ENCODE measurements at regions not wholly inside any gene's neighbourhood (a gene's known extent, or its start where the extent isn't known, plus 50 kb on each side); places are given as distances from the start of the nearest gene placed in this dataset.

DNA sequence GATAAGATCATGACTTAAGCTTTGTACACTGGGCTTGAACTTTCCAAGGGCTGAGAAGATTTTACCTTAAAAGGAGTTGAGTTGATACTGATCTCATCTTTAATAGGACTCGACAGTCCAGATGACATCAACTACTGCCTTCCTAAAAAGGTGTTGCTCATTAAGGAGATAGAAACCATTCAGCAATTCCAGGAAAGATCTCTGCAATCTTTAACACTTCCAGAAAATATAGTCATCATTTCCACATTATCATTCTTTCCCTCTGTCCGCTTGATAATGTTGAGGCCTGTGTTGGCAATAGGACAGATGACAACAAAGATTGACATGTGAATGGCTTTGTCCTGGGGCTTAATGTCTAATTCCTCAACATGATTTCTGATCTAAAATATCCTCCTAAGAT, 145.4 kb upstream of the C1orf21 start:
- DNase-seq, result no peak
- no peaks in the 10 kb centered on the region for H3K9me3 ChIP-seq
- H3K4me1 ChIP-seq, result peaks cover 3% of the 10 kb centered on the region
- 84 to 94% methylated on average over 2 of the region's 2 CpGs for WGBS, 2 donors
- no peaks in the 10 kb centered on the region for H3K27me3 ChIP-seq
- H3K4me3 ChIP-seq, result no peak overlapping the region
- intact Hi-C loops (cut with DNase I; ENCODE audit: low total_unique reads), result no loop called here
- no peak for TF ChIP-seq POLR2A (IDR thresholded peaks at IDR 0.05)
- TF ChIP-seq, protein P1, sequence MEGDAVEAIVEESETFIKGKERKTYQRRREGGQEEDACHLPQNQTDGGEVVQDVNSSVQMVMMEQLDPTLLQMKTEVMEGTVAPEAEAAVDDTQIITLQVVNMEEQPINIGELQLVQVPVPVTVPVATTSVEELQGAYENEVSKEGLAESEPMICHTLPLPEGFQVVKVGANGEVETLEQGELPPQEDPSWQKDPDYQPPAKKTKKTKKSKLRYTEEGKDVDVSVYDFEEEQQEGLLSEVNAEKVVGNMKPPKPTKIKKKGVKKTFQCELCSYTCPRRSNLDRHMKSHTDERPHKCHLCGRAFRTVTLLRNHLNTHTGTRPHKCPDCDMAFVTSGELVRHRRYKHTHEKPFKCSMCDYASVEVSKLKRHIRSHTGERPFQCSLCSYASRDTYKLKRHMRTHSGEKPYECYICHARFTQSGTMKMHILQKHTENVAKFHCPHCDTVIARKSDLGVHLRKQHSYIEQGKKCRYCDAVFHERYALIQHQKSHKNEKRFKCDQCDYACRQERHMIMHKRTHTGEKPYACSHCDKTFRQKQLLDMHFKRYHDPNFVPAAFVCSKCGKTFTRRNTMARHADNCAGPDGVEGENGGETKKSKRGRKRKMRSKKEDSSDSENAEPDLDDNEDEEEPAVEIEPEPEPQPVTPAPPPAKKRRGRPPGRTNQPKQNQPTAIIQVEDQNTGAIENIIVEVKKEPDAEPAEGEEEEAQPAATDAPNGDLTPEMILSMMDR (IDR thresholded peaks at IDR 0.05), result no peak
- no peaks in the 10 kb centered on the region for H3K36me3 ChIP-seq (ENCODE audit: low read depth, missing control alignments)
- H3K27ac ChIP-seq, result no peak overlapping the region

DNA sequence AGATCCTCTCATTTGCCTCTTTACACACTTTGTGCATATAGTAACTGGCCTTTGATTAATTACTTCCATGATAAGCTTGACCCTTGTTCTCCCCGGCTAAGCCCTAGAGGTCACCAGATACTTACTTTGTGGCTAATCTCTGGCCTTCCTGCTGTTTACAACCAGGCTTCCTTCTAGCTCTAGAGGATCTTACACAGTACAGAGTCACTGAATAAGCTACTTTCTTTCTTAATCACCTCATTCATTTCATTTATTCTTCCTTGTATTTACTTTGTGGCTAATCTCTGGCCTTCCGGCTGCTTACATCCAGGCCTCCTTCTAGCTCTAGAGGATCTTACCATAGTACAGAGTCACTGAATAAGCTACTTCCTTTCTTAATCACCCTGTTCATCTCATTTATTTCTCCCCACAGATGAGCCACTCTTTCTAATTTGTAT, 144.3 kb upstream of the C1orf21 start:
- no peaks in the 10 kb centered on the region for H3K36me3 ChIP-seq (ENCODE audit: low read depth, missing control alignments)
- WGBS, 2 donors, result 47 to 53% methylated on average over 2 of the region's 2 CpGs
- TF ChIP-seq, protein P1 (IDR thresholded peaks at IDR 0.05), result no peak
- no peak for TF ChIP-seq POLR2A (IDR thresholded peaks at IDR 0.05)
- no peak overlapping the region for H3K27ac ChIP-seq
- no peaks in the 10 kb centered on the region for H3K27me3 ChIP-seq
- intact Hi-C loops (cut with DNase I; ENCODE audit: low total_unique reads), result no loop called here
- no peaks in the 10 kb centered on the region for H3K9me3 ChIP-seq
- DNase-seq, result peak; percentile 34
- peaks cover 3% of the 10 kb centered on the region for H3K4me1 ChIP-seq
- no peak overlapping the region for H3K4me3 ChIP-seq

DNA sequence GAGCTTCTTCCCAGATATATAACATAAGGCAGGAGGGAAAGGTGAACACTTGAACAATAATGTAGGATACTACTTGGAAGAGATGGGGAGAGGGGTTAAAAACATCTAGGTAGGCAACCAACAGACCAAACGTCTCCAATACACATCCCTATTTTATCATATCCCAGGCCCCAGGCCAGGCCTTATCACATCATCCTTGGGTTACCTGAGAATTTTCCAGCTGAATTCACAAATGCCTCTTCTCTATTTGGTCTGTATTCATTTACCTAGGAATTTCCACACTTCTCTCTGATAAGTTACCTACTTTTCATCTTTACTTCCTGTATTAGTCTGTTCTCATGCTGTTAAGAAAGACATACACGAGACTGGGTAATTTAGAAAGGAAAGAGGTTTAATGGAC, 141.9 kb upstream of the C1orf21 start:
- Histone ChIP-seq H3K27me3 (no peaks in the 10 kb centered on the region), H3K9me3 (no peaks in the 10 kb centered on the region), H3K4me3 (no peak overlapping the region), H3K4me1 (peaks cover 3% of the 10 kb centered on the region), H3K27ac (no peak overlapping the region), H3K36me3 (ENCODE audit: low read depth, missing control alignments) (no peaks in the 10 kb centered on the region)
- 78 to 88% methylated on average over 2 of the region's 2 CpGs for WGBS, 2 donors
- TF ChIP-seq, protein P1 (IDR thresholded peaks at IDR 0.05), result no peak
- TF ChIP-seq POLR2A (IDR thresholded peaks at IDR 0.05), result no peak
- no peak for DNase-seq
- intact Hi-C loops (cut with DNase I; ENCODE audit: low total_unique reads), result no loop called here

DNA sequence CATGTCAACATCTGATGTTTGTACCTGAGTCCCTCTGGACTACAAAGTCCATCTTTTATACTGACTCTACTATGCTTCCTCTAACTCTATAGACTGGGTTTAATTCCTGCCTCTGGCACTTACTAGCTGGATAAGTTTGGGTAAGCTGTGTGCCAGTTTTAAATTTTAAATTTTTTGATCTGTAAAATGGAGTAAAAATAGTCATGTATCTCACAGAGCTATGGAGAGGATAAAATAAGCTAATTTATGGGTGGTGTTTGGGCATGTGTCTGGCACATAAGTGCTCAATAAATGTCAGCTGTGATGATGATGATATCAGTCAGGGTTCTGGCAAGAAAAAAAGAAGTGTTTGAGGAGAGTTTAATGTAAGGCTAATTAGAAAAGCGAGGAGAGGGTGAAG, 139.2 kb upstream of the C1orf21 start:
- Histone ChIP-seq H3K27me3 (no peaks in the 10 kb centered on the region), H3K4me1 (peaks cover under 1% of the 10 kb centered on the region), H3K9me3 (no peaks in the 10 kb centered on the region), H3K36me3 (ENCODE audit: low read depth, missing control alignments) (no peaks in the 10 kb centered on the region), H3K27ac (no peak overlapping the region), H3K4me3 (no peak overlapping the region)
- no peak for TF ChIP-seq POLR2A (IDR thresholded peaks at IDR 0.05)
- no peak for DNase-seq
- intact Hi-C loops (cut with DNase I; ENCODE audit: low total_unique reads), result no loop called here
- 91 to 95% methylated on average over 1 of the region's 1 CpG for WGBS, 2 donors

DNA sequence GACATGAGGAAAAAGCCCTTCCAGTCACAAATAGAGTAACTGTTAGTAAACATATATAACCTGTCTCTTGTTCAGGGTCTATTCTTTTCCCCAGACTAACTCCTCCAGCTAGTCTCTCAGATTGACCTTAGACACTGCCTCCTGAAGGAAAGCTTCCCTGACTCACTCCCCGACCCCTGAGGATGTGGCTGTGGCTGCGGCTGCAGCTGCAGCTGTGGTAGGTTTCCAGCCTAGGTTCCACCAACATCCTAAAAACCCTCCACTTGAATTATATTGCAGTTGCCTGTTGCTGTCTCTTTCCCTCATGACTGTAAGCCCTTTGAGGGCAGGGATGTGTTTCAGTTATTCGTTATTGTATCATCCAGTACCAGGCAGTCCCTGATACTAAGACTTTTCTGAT, 132.9 kb upstream of the C1orf21 start:
- no peaks in the 10 kb centered on the region for H3K4me1 ChIP-seq
- no peak overlapping the region for H3K4me3 ChIP-seq
- H3K27me3 ChIP-seq, result no peaks in the 10 kb centered on the region
- TF ChIP-seq, protein P1 (IDR thresholded peaks at IDR 0.05), result no peak
- no peak for TF ChIP-seq POLR2A (IDR thresholded peaks at IDR 0.05)
- H3K9me3 ChIP-seq, result no peaks in the 10 kb centered on the region
- no peaks in the 10 kb centered on the region for H3K36me3 ChIP-seq (ENCODE audit: low read depth, missing control alignments)
- no peak for DNase-seq
- H3K27ac ChIP-seq, result no peak overlapping the region
- intact Hi-C loops (cut with DNase I; ENCODE audit: low total_unique reads), result no loop called here
- 98 to 100% methylated on average over 3 of the region's 3 CpGs for WGBS, 2 donors

Measured in testis (tissue), 2 donors.